Ovary (tissue), 3 donors: ENCODE measurements at regions not wholly inside any gene's neighbourhood (a gene's known extent, or its start where the extent isn't known, plus 50 kb on each side); places are given as distances from the start of the nearest gene placed in this dataset.

Experiments used
- EP300 ChIP-seq: sonication (generic); formaldehyde crosslinking; IDR thresholded peaks from one replicate; pipeline ENCODE4 v1.6.1; 2017; ENCODE audit warnings: antibody characterized with exemption
- POLR2A ChIP-seq: fragments of 450-650 bp; IDR thresholded peaks from one replicate; pipeline ENCODE4 v1.6.1; 2017; ENCODE audit warnings: antibody characterized with exemption, mild to moderate bottlenecking, moderate library complexity
- TF ChIP-seq, protein P1 (sequence below), 3 donors: fragments of 450-650 bp in 2 of 3; fragments of 200-600 bp in 1 of 3; IDR thresholded peaks; one replicate each; pipeline versions ENCODE4 v1.5.1 to v1.8.0; 2016 to 2022; ENCODE audit warnings: antibody characterized with exemption in 3 of 3, mild to moderate bottlenecking in 1 of 3
- donor health status: DM: no; HTN: no; CAD: no.

GRCh38 chr9:113781381-113781780 is 94.7 kb upstream of the ZNF618 start:
- TF ChIP-seq EP300 = no peak
- TF ChIP-seq POLR2A = no peak
- TF ChIP-seq, protein P1, sequence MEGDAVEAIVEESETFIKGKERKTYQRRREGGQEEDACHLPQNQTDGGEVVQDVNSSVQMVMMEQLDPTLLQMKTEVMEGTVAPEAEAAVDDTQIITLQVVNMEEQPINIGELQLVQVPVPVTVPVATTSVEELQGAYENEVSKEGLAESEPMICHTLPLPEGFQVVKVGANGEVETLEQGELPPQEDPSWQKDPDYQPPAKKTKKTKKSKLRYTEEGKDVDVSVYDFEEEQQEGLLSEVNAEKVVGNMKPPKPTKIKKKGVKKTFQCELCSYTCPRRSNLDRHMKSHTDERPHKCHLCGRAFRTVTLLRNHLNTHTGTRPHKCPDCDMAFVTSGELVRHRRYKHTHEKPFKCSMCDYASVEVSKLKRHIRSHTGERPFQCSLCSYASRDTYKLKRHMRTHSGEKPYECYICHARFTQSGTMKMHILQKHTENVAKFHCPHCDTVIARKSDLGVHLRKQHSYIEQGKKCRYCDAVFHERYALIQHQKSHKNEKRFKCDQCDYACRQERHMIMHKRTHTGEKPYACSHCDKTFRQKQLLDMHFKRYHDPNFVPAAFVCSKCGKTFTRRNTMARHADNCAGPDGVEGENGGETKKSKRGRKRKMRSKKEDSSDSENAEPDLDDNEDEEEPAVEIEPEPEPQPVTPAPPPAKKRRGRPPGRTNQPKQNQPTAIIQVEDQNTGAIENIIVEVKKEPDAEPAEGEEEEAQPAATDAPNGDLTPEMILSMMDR (IDR thresholded peaks at IDR 0.05) = no peak
